HepG2 (cell line): ENCODE measurements at regions not wholly inside any gene's neighbourhood (a gene's known extent, or its start where the extent isn't known, plus 50 kb on each side); places are given as distances from the start of the nearest gene placed in this dataset.

Experiments
- ATAC-seq: fragments of 200-7000 bp; cut with Tn5 transposase; 3 replicates; pipeline ENCODE4 v1.9.1; 2020; ENCODE audit warnings: mild to moderate bottlenecking, moderate library complexity
- BruUV-seq: library from RNA; stranded (reverse); fragments of 400-500 nt; replicated peaks from 2 replicates; lab custom pipeline; 2021; lab: Mats Ljungman, UMichigan
- CTCF ChIA-PET: fragments of 300-600 bp; formaldehyde crosslinking; extraction: SDS; loops from one replicate; lab custom pipeline; 2021; ENCODE audit warnings: low total read pairs, inconsistent platforms, low intra/inter-chr PET ratio; lab: Yijun Ruan, JAX
- POLR2A ChIA-PET: fragments of 350-600 bp; sonication (Branson Sonifier 250); formaldehyde crosslinking; loops from one replicate; lab custom pipeline; 2020; ENCODE audit warnings: antibody characterized with exemption, inconsistent platforms; lab: Yijun Ruan, JAX
- DNase-seq: peaks from one replicate; pipeline ENCODE4 v3.0.0-alpha.2; 2015; ENCODE audit warnings: low spot score
- FAIRE-seq: peaks from 3 replicates; lab custom pipeline; 2011; peaks lifted over from hg19 to GRCh38; lab: Jason Lieb, UNC
- H2AFZ ChIP-seq: one replicate; pipeline ENCODE4 v1.6.1; 2011; ENCODE audit warnings: low read length, inconsistent platforms
- H3K27ac ChIP-seq: fragments of 300-600 bp; 3 replicates; pipeline ENCODE4 v1.8.0; 2011; ENCODE audit warnings: mixed run types, mild to moderate bottlenecking, mixed read lengths, low read length, inconsistent platforms; ENCODE audit not compliant: insufficient read depth; ENCODE audit errors: extremely low read length
- H3K27me3 ChIP-seq, 2 experiments: fragments of 200-600 bp in 1 of 2; 2 replicates in 1 of 2; 3 replicates in 1 of 2; pipeline versions ENCODE4 v1.6.0 to v1.8.0; 2011; ENCODE audit warnings: low read length in 2 of 2, mild to moderate bottlenecking in 2 of 2, moderate library complexity in 2 of 2, inconsistent platforms in 1 of 2; ENCODE audit not compliant: insufficient read depth in 2 of 2, control insufficient read depth in 1 of 2
- H3K36me3 ChIP-seq, 2 experiments: fragments of 200-600 bp in 1 of 2; replicated peaks in 1 of 2; 2 replicates in 1 of 2; 3 replicates in 1 of 2; pipeline versions ENCODE4 v1.5.1 to v1.8.0; 2011; ENCODE audit warnings: low read length in 2 of 2, inconsistent platforms in 1 of 2; ENCODE audit not compliant: insufficient read depth in 2 of 2, control insufficient read depth in 1 of 2
- H3K4me1 ChIP-seq: 2 replicates; pipeline ENCODE4 v1.5.1; 2012; ENCODE audit warnings: low read length, inconsistent platforms; ENCODE audit not compliant: insufficient read depth
- H3K4me2 ChIP-seq: 2 replicates; pipeline ENCODE4 v1.6.0; 2011; ENCODE audit warnings: low read depth, low read length, inconsistent platforms
- H3K4me3 ChIP-seq, 3 experiments: fragments of 200-600 bp in 1 of 3; sonication (generic), shearing (Covaris generic) in 1 of 3; replicated peaks in 1 of 3; 2 replicates each; pipeline ENCODE4 v1.5.1; 2011 to 2016; ENCODE audit warnings: low read length in 3 of 3, inconsistent platforms in 2 of 3, low read depth in 2 of 3, mild to moderate bottlenecking in 2 of 3, control low read depth in 1 of 3, mixed read lengths in 1 of 3; ENCODE audit not compliant: insufficient read depth in 1 of 3
- H3K79me2 ChIP-seq: one replicate; pipeline ENCODE4 v1.6.1; 2011; ENCODE audit warnings: low read length, inconsistent platforms; ENCODE audit not compliant: insufficient read depth
- H3K9ac ChIP-seq: 2 replicates; pipeline ENCODE4 v1.6.0; 2011; ENCODE audit warnings: mild to moderate bottlenecking, low read depth, low read length, inconsistent platforms; ENCODE audit not compliant: insufficient read depth
- H3K9me3 ChIP-seq: 2 replicates; pipeline ENCODE4 v1.5.1; 2012; ENCODE audit warnings: mild to moderate bottlenecking, low read length
- H4K20me1 ChIP-seq: 2 replicates; pipeline ENCODE4 v1.6.0; 2011; ENCODE audit warnings: inconsistent platforms, mild to moderate bottlenecking, low read length, moderate library complexity; ENCODE audit not compliant: insufficient read depth
- MIER3 ChIP-seq: IDR thresholded peaks from 2 replicates; pipeline ENCODE4 v1.6.1; 2016; ENCODE audit warnings: missing compliant biosample characterization, borderline replicate concordance
- PRPF4 ChIP-seq: fragments of 200-400 bp; formaldehyde crosslinking; IDR thresholded peaks from 2 replicates; pipeline ENCODE4 v1.6.1; 2016; ENCODE audit warnings: low read length, low read depth; ENCODE audit not compliant: poor library complexity, severe bottlenecking
- TOE1 ChIP-seq: sonication (generic); formaldehyde crosslinking; IDR thresholded peaks from 2 replicates; pipeline ENCODE4 v1.4.0; 2020; ENCODE audit warnings: mild to moderate bottlenecking, missing genetic modification reagents
- ZMYM4 ChIP-seq: sonication (generic); formaldehyde crosslinking; IDR thresholded peaks from 2 replicates; pipeline ENCODE4 v1.8.1; 2023; ENCODE audit warnings: mild to moderate bottlenecking, missing genetic modification reagents
- ZNF337 ChIP-seq: sonication (generic); formaldehyde crosslinking; IDR thresholded peaks from 2 replicates; pipeline ENCODE4 v1.5.1; 2020; ENCODE audit warnings: missing genetic modification reagents, low read depth, mild to moderate bottlenecking, borderline replicate concordance
- WGBS: methylation state at CpG from one replicate; pipeline ENCODE4 v1.1.6; 2017; ENCODE audit warnings: low lambda C conversion rate; 5-methylcytosine and 5-hydroxymethylcytosine counted together
- in situ Hi-C: cut with HindIII; loops from 2 replicates; pipeline ENCODE4 v1.10.0; 2017; ENCODE audit warnings: low pct_unique_long_range_greater_than_20kb; ENCODE audit not compliant: extremely low pct_ligation_motif_present
- intact Hi-C: fragments of 100-400 bp; cut with micrococcal nuclease; formaldehyde crosslinking; loops from one replicate; pipeline ENCODE4 v1.10.0; 2022; ENCODE audit not compliant: unreplicated experiment
- TF ChIP-seq, protein P1 (sequence below): sonication (generic); formaldehyde crosslinking; IDR thresholded peaks from 2 replicates; pipeline ENCODE4 v1.9.0; 2021; ENCODE audit warnings: missing genetic modification reagents, borderline replicate concordance
- TF ChIP-seq, protein P2 (sequence below): sonication (generic); formaldehyde crosslinking; IDR thresholded peaks from 2 replicates; pipeline ENCODE4 v1.5.0; 2020; ENCODE audit warnings: missing genetic modification reagents, mild to moderate bottlenecking, borderline replicate concordance
- TF ChIP-seq, protein P3 (sequence below): sonication (generic); formaldehyde crosslinking; IDR thresholded peaks from 2 replicates; pipeline ENCODE4 v1.8.0; 2022; ENCODE audit warnings: mild to moderate bottlenecking, missing genetic modification reagents, moderate library complexity
- TF ChIP-seq, protein P4 (sequence below): sonication (generic); formaldehyde crosslinking; IDR thresholded peaks from 2 replicates; pipeline ENCODE4 v1.4.0; 2020; ENCODE audit warnings: missing genetic modification reagents, borderline replicate concordance
- TF ChIP-seq, protein P5 (sequence below): sonication (generic); formaldehyde crosslinking; IDR thresholded peaks from 2 replicates; pipeline ENCODE4 v1.5.1; 2020; ENCODE audit warnings: mild to moderate bottlenecking, missing genetic modification reagents
- TF ChIP-seq, protein P6 (sequence below): sonication (generic); formaldehyde crosslinking; IDR thresholded peaks from 2 replicates; pipeline ENCODE4 v1.5.0; 2020; ENCODE audit warnings: mild to moderate bottlenecking, missing genetic modification reagents

DNA sequence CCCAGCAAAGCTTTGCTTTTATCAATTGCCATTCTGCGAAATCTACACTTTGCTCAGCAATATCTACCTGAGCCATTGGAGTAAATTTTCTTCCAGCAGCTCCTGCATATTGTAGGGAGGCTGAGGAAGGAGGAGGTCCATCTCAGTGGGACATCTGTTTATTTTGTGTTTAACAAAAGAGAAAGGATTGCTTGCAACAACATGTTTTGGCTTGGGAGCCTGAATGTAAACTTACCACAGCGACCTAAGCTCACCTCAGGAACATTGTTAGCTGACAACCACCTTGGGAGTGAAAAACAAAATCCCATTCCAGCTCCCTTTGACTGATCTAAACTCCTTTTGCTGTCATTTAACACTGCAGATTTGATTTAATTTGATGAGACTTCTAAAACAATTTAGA is 356.1 kb downstream of the SS18 start:
- CTCF ChIA-PET, result no interaction called here
- no peak overlapping the region for H2AFZ ChIP-seq
- ATAC-seq (no peak), FAIRE-seq (no peak), DNase-seq (no peak)
- H3K27me3 ChIP-seq, result no peaks in the 10 kb centered on the region
- 1% methylated on average over 2 of the region's 2 CpGs for WGBS
- H3K36me3 ChIP-seq, result no peaks in the 10 kb centered on the region
- H3K9ac ChIP-seq, result no peak overlapping the region
- no peaks in the 10 kb centered on the region for H4K20me1 ChIP-seq
- in situ Hi-C loops (no loop called here), intact Hi-C loops (no loop called here)
- H3K4me2 ChIP-seq, result no peak overlapping the region
- H3K79me2 ChIP-seq, result no peaks in the 10 kb centered on the region
- POLR2A ChIA-PET, result no interaction called here
- BruUV-seq, result no TSS peak
- TF ChIP-seq MIER3 (CRISPR knock-in tag), result no peak
- TF ChIP-seq, protein P1, sequence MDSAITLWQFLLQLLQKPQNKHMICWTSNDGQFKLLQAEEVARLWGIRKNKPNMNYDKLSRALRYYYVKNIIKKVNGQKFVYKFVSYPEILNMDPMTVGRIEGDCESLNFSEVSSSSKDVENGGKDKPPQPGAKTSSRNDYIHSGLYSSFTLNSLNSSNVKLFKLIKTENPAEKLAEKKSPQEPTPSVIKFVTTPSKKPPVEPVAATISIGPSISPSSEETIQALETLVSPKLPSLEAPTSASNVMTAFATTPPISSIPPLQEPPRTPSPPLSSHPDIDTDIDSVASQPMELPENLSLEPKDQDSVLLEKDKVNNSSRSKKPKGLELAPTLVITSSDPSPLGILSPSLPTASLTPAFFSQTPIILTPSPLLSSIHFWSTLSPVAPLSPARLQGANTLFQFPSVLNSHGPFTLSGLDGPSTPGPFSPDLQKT, result no peak
- TF ChIP-seq TOE1 (CRISPR knock-in tag), result no peak
- TF ChIP-seq ZMYM4 (CRISPR knock-in tag), result no peak
- no peak for TF ChIP-seq ZNF337 (CRISPR knock-in tag)
- TF ChIP-seq, protein P2, sequence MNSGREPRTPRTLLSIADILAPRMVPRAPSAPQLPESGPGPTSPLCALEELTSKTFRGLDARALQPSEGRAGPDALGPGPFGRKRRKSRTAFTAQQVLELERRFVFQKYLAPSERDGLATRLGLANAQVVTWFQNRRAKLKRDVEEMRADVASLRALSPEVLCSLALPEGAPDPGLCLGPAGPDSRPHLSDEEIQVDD (CRISPR knock-in tag), result no peak
- TF ChIP-seq, protein P3, sequence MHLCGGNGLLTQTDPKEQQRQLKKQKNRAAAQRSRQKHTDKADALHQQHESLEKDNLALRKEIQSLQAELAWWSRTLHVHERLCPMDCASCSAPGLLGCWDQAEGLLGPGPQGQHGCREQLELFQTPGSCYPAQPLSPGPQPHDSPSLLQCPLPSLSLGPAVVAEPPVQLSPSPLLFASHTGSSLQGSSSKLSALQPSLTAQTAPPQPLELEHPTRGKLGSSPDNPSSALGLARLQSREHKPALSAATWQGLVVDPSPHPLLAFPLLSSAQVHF (CRISPR knock-in tag), result no peak
- TF ChIP-seq, protein P4, sequence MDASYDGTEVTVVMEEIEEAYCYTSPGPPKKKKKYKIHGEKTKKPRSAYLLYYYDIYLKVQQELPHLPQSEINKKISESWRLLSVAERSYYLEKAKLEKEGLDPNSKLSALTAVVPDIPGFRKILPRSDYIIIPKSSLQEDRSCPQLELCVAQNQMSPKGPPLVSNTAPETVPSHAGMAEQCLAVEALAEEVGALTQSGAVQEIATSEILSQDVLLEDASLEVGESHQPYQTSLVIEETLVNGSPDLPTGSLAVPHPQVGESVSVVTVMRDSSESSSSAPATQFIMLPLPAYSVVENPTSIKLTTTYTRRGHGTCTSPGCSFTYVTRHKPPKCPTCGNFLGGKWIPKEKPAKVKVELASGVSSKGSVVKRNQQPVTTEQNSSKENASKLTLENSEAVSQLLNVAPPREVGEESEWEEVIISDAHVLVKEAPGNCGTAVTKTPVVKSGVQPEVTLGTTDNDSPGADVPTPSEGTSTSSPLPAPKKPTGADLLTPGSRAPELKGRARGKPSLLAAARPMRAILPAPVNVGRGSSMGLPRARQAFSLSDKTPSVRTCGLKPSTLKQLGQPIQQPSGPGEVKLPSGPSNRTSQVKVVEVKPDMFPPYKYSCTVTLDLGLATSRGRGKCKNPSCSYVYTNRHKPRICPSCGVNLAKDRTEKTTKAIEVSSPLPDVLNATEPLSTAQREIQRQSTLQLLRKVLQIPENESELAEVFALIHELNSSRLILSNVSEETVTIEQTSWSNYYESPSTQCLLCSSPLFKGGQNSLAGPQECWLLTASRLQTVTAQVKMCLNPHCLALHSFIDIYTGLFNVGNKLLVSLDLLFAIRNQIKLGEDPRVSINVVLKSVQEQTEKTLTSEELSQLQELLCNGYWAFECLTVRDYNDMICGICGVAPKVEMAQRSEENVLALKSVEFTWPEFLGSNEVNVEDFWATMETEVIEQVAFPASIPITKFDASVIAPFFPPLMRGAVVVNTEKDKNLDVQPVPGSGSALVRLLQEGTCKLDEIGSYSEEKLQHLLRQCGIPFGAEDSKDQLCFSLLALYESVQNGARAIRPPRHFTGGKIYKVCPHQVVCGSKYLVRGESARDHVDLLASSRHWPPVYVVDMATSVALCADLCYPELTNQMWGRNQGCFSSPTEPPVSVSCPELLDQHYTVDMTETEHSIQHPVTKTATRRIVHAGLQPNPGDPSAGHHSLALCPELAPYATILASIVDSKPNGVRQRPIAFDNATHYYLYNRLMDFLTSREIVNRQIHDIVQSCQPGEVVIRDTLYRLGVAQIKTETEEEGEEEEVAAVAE, result no peak
- TF ChIP-seq, protein P5, sequence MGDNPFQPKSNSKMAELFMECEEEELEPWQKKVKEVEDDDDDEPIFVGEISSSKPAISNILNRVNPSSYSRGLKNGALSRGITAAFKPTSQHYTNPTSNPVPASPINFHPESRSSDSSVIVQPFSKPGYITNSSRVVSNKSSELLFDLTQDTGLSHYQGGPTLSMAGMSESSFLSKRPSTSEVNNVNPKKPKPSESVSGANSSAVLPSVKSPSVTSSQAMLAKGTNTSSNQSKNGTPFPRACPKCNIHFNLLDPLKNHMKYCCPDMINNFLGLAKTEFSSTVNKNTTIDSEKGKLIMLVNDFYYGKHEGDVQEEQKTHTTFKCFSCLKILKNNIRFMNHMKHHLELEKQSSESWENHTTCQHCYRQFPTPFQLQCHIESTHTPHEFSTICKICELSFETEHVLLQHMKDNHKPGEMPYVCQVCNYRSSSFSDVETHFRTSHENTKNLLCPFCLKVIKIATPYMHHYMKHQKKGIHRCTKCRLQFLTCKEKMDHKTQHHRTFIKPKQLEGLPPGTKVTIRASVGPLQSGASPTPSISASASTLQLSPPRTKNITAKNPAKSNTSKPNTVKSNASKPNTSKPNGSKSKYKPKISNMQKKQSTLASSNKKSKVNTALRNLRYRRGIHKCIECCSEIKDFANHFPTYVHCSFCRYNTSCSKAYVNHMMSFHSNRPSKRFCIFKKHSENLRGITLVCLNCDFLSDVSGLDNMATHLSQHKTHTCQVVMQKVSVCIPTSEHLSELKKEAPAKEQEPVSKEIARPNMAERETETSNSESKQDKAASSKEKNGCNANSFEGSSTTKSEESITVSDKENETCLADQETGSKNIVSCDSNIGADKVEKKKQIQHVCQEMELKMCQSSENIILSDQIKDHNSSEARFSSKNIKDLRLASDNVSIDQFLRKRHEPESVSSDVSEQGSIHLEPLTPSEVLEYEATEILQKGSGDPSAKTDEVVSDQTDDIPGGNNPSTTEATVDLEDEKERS, result no peak
- TF ChIP-seq, protein P6, sequence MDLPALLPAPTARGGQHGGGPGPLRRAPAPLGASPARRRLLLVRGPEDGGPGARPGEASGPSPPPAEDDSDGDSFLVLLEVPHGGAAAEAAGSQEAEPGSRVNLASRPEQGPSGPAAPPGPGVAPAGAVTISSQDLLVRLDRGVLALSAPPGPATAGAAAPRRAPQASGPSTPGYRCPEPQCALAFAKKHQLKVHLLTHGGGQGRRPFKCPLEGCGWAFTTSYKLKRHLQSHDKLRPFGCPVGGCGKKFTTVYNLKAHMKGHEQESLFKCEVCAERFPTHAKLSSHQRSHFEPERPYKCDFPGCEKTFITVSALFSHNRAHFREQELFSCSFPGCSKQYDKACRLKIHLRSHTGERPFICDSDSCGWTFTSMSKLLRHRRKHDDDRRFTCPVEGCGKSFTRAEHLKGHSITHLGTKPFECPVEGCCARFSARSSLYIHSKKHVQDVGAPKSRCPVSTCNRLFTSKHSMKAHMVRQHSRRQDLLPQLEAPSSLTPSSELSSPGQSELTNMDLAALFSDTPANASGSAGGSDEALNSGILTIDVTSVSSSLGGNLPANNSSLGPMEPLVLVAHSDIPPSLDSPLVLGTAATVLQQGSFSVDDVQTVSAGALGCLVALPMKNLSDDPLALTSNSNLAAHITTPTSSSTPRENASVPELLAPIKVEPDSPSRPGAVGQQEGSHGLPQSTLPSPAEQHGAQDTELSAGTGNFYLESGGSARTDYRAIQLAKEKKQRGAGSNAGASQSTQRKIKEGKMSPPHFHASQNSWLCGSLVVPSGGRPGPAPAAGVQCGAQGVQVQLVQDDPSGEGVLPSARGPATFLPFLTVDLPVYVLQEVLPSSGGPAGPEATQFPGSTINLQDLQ (CRISPR knock-in tag), result no peak
- TF ChIP-seq PRPF4, result no peak
- H3K4me1 ChIP-seq, result no peaks in the 10 kb centered on the region
- no peaks in the 10 kb centered on the region for H3K9me3 ChIP-seq
- H3K27ac ChIP-seq, result no peak overlapping the region
- no peak overlapping the region for H3K4me3 ChIP-seq
